NCI-H2171 treated with DMSO at 0.1 percent for 48 hours (cell line): ENCODE measurements at regions not wholly inside any gene's neighbourhood (a gene's known extent, or its start where the extent isn't known, plus 50 kb on each side); places are given as distances from the start of the nearest gene placed in this dataset.

ENCODE experiments used
- DNase-seq: peaks from one replicate; lab custom pipeline; 2025; lab: John Stamatoyannopoulos, UW

DNA sequence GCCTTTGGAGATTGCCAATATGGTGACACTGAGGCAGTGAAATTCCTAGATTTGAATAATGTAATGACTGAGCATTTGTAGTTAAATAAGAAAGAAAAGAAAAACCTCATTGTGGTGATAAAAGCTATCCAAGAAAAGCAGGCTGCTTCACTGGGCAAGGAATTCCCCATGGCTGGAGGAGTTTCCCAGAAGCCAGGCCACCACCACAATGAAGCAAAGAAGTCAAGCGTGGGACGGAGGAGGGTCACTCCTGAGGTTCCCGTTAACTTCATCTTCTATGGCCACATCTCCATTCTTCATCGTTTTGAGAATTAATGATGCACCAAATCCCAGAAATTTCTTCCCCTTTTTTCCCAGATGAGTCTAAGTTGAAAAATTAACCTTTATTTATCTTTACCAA, 185.8 kb upstream of the BCL6 start:
- DNase-seq = no peak

DNA sequence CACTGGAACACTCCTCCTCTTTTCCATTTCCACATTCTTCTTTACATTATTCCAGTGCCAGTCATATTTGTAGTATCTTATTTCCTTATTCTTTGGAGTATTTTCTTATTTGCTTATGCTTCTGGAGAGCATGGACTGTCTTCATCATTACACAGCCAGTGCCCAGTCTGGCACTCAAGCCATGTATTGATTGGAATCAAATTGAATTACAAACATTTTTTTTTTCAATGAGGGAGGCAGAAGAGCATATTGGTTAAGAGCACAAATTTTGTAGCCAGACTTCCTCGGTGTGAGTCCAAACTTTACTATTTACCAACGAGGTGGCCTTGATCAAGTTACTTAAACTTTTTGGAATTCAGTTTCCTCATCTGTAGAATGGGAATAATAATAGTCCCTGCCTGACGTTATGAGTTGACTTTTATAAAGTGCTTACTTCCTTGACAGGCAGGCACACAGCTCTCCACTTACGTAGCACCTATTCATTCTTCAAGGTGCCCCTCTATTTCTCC, 186.6 kb upstream of the BCL6 start:
- no peak for DNase-seq

DNA sequence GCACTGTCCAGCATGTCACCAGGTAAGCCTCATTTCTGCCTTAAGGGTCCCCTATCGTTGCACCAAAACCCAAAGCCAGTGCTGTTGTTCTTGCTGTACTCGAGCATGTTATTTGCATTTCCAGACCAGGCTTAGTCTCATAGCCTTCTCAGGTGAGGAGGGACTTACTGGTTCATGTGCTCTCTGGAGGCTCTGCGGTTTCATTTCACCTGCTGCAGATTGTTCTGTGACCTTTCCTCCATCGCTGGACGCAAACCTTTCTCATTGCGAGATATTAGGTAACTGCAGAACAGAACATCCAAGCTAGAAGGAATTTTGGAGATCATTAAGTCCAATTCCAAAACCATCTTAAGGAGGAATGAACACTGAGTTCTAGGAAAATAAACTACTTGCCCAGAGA, 187.3 kb upstream of the BCL6 start:
- DNase-seq = no peak

DNA sequence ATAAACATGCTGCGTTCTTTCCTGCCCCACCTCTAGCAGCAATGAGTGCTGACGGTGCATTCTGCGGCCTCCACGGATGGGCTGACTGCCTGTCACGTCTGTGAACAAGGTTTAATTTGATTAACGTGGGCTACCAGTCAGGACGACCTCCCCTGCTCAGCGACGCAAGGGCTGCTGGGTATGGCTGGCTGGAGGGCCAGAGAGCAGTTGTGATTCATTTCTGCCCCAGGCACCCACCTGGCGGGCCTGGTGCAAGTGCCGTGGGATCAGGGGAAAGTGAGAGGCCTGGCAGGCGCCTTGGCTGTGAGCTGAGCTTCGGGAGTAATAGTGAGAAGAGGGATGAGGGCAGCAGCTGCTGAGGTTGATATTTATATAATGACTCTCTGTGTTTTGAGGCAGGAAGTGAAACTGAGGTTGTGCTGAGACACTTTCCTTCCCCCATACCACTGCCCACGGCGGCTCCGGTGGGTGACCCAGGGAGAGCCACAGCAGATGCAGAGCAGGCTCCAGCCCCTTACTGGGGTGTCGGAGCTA, 190.4 kb upstream of the BCL6 start:
- DNase-seq = no peak

DNA sequence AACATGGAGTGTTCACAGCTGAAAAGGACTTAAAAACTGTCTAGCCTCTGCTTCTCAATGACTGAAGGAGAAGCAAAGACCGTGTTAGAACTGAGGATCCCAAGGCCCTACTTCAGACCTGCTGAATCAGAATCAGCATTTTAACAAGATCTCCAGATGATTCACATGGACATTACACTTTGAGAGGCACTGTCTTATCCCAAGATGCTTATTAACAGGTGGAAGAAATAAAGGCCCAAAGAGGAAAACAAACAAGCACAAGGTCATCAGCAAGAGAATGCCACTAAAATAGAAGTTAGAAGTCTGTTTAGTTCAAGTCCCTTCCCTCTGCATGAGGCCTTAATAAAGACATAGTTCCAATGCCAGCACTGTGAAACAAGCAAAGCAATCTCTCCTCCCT, 191.4 kb upstream of the BCL6 start:
- no peak for DNase-seq

DNA sequence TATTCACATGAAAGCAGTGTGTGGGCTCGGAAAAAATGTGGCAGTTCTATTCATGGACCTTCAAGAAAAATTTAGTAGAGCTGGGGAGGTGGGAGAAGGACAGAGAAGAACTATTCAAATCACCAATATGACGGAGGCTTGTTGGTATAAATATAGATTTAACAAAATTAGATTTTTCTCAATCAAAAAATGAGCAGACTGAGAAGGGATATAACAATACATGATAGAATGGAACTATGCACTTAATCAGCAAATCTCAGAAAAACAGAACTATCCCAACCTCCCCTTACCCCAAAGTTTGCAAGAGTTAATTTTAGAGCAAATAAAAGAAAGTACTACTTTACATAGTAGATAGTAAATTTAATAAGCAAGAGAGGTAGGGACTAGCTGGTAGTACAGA, 194.6 kb upstream of the BCL6 start:
- no peak for DNase-seq

DNA sequence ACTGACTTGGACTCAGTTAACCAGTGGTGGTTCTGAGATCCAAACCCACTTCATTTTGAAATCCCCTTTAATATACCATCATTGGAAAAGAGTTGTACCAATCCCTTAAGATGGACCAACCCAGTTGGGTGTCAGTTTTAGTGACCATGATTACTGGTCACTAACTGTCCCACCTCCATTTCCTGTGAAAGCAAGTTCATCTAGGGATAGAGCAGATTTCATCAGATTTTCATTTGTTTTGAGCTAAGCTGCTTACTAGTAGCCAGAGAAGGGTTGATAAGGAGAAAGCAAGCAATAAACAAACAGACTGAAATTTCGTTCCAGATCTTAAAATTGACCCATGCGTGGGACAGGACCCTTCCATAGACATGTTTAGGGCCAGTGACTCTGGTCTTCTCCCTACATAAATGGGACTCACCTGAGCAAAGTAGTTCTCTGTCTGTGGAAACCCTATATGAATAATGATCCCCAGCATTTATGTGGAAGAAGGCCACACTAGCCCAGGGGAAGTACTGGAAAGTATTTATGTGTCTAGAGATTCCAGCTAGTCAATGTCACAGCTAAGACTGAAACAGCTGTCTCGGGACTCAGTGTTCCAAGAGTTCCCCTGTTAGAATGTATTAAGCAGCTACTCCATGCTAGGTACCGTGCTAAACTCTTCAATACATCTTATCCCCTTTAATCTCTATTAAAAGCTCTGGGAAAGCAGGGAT, 196.0 kb upstream of the BCL6 start:
- DNase-seq = no peak

DNA sequence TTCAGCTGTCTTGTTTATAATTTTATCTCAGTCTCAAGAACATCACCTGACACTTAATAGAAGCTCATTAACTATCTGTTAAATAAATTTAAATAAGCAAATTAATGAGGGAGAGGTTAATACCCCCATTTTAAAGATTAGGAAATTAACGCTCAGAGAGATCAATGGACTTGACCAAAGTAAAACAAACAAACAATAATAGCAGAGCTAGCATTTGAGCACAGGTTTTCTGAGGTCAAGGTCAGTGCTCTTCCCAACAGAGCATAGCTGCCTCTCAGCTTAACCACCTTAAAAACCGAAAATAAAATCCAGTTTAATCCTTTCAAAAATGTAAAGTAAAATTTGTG, 196.6 kb upstream of the BCL6 start:
- DNase-seq = no peak

DNA sequence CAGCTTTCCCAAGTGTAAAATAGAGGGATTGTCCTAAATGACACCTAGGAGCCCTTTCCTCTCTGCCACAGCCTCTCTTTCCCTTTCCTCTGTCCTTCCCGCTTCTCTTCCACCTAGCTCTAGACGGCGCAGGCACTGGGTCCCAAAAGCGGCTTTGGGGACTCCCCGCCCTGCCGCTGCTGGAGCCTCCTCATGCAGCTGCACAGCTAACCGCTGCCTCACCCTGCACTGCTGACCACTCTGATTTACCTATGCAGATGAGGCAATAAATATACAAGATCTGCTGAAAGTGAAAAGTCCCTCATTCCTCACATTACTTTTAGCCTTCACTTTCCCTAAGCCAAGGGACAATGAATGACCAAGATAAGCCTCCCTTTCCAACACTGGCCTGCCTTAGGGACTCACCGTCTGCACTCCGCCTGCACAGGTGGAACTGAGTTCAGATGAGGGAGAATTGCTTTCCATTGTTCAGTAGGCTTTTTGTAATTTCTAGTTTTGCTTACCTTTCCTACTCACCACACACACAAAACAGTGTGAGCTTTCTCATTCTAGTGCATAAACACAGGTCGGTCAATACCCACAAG, 197.5 kb upstream of the BCL6 start:
- DNase-seq = no peak

DNA sequence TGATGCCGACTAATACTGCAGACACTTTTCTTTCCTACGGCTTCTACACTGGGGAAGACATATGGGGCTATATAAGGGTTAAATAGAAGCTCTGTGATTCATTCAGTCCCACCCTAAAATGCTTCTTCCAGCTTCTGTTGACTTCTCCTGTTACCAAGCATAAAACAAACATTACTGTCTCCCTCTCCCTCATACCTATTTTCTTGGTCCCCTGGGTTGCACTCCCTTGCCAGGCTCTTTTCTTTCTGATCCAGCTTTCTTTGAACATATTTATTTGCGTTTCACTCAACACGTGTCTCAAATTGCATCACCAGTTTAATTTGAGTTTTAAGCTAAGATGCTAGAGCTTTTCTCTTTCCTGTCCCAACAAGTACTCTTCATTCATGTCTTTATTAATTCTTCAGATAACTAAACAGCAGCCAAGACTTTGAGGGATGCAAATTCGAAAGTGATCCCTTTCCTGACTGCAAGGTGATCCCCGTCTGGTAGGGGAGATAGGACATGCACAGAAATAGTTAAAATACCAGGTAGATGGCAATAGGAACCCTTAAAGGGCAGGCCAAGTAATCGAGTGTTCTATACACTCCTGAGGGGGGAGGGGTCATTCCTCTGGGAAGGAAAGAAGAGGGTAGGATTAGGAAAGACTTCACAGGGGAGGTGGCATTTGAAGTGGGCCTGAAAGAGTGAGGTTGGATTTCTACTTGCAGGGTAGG, 198.6 kb upstream of the BCL6 start:
- peak; percentile 44 for DNase-seq

DNA sequence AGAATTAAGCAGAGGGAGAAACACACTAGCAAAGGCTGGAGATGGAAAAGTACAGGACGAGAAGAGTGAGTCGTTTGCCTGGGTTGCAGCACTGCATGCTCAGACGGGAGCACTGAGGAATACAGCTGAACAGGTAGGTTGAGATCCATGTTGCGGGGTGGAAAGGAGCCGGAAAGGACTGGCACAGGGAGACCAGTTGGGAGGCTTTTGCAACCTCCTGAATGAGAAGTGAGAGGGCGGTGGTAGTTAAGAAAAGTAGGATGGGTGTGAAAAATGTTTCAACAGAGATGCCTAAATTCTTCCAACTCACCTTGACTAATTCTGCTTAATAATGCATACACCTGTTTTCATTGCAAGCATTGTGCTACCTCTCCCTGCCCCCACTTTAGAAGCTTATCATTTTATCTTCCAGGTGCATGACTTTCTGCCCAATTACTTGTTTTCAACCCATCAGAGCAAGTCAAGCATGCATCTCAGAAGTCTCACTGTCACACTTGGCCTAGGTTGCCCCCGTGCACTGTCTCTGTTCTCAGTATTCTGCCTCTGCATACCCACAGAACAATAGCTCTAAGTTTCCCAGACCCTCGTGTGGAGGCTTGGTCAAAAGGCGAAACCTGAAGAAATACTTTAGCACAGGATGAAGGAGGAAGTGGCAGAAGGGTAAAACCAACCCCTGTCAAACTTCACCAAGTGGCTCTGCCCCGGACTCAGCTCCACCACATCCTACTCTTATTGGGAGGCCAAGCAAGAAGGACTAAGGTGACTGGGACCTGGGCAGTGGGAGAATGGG, 199.3 kb upstream of the BCL6 start:
- DNase-seq = no peak

DNA sequence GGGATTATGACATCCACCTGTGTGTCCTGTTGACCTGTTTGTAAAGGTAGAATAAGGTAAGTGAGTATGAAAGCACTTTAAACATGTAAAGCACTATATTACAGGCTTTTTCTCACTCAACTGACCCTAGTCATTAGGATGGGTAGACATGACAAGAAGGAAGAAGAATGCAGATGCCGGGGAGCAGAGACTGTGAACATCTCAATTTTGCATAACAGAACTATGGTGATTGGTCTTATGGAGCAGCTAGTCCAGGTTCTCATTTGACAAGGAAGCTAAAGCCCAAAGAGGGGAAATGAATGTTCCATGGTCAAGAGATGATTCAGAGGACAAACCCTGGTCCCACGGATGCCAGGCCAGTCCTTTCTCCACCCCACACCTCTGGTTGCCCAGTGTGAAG, 200.1 kb upstream of the BCL6 start:
- no peak for DNase-seq

DNA sequence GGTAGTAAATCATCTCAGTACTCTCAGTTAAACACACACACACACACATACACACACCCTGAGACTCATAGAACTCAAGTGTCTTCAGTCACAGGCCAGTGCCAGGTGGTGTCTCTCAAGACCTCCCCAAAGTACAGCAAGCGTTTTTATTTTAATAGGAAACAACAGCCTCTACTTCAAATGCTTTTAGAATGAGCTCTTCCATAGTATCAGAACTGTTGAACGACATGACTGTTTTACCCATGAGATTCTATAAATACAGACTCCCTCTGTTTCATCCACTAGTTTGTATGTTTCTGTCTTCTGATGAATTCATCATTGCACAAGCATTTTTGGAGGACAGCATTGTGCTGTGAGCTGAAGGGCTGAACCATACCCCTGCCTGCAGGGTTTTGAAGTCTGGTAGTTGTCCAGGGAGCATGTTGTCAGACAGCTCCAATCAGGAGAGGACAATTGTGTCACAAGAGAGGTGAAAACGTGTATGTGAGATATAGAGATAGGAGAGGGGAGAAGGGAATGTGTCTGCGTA, 201.0 kb upstream of the BCL6 start:
- DNase-seq = no peak

DNA sequence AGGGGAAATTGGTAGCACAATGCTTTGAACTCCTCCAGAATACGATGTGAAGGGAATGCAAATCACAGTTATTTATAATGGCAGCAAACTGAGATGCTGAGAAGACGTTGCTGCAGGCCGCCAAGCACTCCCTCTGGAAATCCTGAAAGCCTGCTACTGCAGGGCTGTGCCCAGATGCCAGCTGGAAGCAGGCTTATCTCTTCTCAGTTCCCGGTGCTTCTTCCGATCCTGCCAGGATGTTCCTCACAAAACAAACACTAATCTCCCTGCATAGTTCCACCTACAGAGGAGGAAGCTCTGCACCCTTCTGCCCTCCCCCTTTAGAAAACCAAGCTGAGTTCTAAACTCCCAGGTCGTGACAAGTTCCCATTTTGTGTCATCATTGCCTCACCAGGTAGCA, 201.7 kb upstream of the BCL6 start:
- no peak for DNase-seq

DNA sequence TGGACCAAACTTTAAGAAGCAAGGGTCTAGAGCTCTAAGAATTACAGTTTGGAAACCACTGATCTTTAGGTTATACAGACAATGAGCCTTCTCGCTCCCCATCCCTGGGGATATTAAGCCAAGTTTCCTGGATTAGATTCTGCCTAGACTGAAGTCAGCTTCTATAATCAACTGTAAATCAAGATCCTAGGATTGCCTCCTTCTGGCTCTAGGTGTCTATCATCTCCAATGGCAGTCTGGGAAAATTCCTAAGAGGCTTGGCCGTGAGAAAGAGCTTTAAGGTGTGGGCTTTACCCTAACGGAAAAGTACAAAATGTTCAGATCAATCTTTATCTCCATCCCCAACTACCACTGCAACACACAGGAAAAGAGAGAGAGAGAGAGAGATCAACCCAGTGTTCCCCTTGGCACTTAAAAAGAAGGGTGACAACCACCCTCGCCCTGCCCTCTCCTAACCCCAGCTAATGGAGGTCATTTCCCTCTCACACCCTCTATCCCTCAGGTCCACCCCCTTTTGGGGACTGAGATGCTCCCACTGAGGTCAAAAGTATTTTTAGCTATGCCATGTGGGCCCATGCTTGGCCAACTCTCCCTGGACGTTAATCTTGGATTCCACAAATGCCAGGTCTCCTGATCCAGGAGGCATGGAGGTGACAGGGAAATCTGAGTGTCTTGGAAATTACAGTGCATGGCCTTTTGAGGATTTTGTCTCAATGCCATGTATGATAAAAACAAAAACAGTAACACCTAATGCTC, 202.8 kb upstream of the BCL6 start:
- DNase-seq = no peak

DNA sequence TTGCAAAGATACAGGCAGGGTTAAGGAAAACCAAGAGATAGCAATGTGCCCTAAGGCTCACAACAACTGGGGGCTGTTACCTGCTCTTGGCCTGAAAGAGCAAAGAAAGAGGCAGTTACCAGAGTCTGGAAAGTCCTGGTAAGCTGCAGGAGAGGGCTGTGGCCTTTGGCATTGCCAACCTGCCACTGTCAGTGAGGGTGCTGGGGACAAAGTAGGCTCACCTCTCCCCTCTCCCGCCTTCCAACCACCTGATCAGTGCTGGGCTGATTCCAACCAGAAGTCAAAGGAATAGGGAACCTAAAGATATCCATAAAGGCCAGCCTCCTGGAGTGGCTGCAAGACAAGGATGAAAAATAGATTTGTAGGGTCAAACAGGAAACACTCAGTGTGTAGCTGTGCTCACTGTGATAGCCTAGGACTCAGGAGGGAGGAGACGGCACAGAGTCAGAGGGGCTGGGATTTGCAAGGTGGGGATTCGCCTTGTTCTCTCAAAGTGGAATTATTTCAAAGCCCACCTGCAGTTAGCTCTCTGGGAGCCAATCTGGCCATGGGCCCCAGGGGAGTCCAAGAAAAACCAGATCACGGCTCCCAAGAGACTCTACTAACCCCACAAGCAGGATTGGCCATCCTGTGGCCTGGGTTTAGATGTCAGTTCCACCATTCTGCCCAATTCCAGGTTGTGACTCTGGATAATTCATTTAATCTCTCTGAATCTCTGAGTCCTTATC, 204.0 kb upstream of the BCL6 start:
- DNase-seq = no peak

DNA sequence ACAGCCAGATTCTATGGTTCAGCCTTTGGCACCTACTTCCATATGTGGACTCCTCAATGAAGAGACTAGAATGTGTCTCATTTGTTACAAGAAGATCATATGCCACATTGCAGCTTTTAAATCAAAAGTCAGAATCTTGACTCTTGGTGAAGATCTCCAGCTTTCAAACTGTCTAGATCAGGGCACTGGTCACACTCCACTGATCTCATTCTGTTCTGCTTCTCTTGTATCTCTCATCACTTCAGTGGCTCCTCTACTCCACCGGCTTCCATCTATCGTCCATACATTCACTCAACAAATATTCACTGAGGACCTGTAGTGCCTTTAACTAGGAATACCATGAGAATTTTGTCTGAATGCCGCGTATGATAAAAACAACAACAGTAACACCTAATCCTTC, 203.3 kb upstream of the LPP start:
- DNase-seq = no peak

DNA sequence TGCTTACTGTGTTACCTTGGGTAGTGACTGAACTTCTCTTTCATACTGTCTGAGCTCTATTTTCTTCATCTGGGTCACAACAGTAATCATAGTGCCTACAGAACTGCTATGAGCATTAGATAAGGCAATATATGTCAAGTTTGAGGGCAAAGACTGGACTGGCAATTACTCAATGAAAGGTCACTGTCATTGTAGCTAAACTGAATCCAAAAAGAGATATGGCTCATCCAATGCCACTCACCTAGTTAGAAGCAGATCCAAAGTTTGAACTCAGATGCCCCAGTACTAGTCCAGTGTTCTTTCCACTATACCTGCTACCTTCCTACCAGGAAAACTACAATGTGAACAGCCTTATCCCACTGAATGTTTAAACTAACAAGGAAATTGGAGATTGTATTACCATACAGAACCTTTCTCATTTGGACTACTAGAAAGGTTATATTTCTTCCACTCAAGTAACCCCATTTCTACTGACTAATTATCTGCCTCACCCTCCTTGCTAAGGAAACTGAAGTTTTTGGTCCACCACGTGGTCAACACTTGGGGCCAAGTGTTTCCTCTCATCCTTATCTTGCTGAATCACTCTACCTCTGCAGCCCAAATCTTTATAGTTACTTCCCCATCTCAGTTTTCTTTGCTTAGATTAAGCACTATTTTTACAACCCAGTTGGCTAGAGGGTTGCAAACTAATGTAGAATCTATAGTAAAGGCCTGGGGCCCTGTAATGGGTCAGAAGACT, 202.3 kb upstream of the LPP start:
- DNase-seq = no peak

DNA sequence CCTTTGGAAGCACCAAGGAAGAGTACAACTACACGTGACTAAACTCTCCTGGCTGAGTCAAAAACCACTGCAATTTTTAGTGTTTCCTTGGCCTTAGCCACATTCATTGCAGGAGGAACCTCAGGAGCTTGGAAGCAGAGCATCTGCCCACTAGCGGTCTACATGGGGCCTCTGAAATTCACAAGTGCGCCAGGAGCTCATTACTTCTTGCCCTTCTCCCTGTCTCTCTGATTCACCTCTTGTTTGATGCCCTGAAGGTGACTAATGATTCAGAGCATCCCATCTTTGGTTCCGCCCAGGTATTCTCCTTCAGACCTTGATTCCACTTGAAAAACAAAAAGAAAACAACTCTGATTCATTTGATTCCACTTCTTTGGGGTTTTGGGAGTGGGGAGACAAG, 201.1 kb upstream of the LPP start:
- no peak for DNase-seq

DNA sequence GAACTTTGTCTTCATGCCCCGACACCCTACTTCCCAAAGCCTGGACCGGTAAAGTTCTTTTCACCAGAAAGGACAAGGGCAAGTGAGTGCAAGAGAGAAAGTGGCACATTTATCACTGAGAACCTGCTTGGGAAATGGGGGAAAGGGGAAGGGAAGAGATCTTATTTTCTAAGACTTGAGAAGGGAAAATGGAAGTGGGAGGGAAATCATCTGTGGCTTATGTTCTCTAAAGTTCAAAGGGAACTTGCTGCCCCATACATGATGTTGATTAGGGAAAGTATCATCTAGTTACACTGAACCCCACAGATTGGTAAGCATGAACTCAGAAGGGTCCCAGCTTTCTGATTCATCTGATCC, 199.5 kb upstream of the LPP start:
- DNase-seq = no peak
